DND-41 (cell line): ENCODE measurements at regions not wholly inside any gene's neighbourhood (a gene's known extent, or its start where the extent isn't known, plus 50 kb on each side); places are given as distances from the start of the nearest gene placed in this dataset.

Source experiments
- ATAC-seq: fragments of 200-7000 bp; cut with Tn5 transposase; 3 replicates; pipeline ENCODE4 v1.9.1; 2021; ENCODE audit warnings: low read depth; ENCODE audit not compliant: insufficient read depth
- DNase-seq: peaks from one replicate; pipeline ENCODE4 v3.0.0-alpha.2; 2020
- H2AFZ ChIP-seq: 2 replicates; pipeline ENCODE4 v1.6.0; 2012; ENCODE audit warnings: low read depth, low read length
- H3K27ac ChIP-seq: 2 replicates; pipeline ENCODE4 v1.5.1; 2012; ENCODE audit warnings: low read length, inconsistent platforms
- H3K27me3 ChIP-seq: fragments of 200-600 bp; sonication (generic); 2 replicates; pipeline ENCODE4 v1.6.0; 2012; ENCODE audit warnings: low read length, mild to moderate bottlenecking, inconsistent platforms; ENCODE audit not compliant: insufficient read depth, poor library complexity
- H3K36me3 ChIP-seq: 2 replicates; pipeline ENCODE4 v1.5.1; 2012; ENCODE audit warnings: low read length, inconsistent platforms; ENCODE audit not compliant: insufficient read depth
- H3K4me1 ChIP-seq: 2 replicates; pipeline ENCODE4 v1.5.1; 2012; ENCODE audit warnings: mild to moderate bottlenecking, low read length; ENCODE audit not compliant: insufficient read depth
- H3K4me2 ChIP-seq: 2 replicates; pipeline ENCODE4 v1.6.0; 2012; ENCODE audit warnings: mild to moderate bottlenecking, moderate library complexity, low read length, inconsistent platforms; ENCODE audit not compliant: insufficient read depth
- H3K4me3 ChIP-seq, 2 experiments: fragments of 200-600 bp in 1 of 2; shearing (Covaris generic) in 1 of 2; 2 replicates each; pipeline ENCODE4 v1.5.1; 2012 to 2016; ENCODE audit warnings: inconsistent platforms in 2 of 2, low read length in 2 of 2, mild to moderate bottlenecking in 2 of 2, low read depth in 1 of 2, moderate library complexity in 1 of 2
- H3K79me2 ChIP-seq: 2 replicates; pipeline ENCODE4 v1.6.0; 2012; ENCODE audit warnings: low read length, inconsistent platforms; ENCODE audit not compliant: insufficient read depth
- H3K9ac ChIP-seq: 2 replicates; pipeline ENCODE4 v1.6.0; 2012; ENCODE audit warnings: low read depth, mild to moderate bottlenecking, inconsistent platforms, low read length, moderate library complexity
- H3K9me3 ChIP-seq: 2 replicates; pipeline ENCODE4 v1.5.1; 2012; ENCODE audit warnings: low read length, moderate library complexity, mild to moderate bottlenecking, inconsistent platforms; ENCODE audit not compliant: insufficient read depth, severe bottlenecking
- H4K20me1 ChIP-seq: 2 replicates; pipeline ENCODE4 v1.6.0; 2012; ENCODE audit warnings: low read length; ENCODE audit not compliant: insufficient read depth
- EZH2 ChIP-seq: IDR thresholded peaks from 3 replicates; pipeline ENCODE4 v1.6.1; 2012; ENCODE audit warnings: borderline replicate concordance, low read depth, mild to moderate bottlenecking, moderate library complexity, low read length, inconsistent platforms; ENCODE audit not compliant: severe bottlenecking
- TF ChIP-seq, protein P1 (sequence below): IDR thresholded peaks from 2 replicates; pipeline ENCODE4 v1.5.1; 2012; ENCODE audit warnings: borderline replicate concordance, low read length, moderate library complexity, mild to moderate bottlenecking; ENCODE audit not compliant: poor library complexity, severe bottlenecking; ENCODE audit errors: extremely low read depth

DNA sequence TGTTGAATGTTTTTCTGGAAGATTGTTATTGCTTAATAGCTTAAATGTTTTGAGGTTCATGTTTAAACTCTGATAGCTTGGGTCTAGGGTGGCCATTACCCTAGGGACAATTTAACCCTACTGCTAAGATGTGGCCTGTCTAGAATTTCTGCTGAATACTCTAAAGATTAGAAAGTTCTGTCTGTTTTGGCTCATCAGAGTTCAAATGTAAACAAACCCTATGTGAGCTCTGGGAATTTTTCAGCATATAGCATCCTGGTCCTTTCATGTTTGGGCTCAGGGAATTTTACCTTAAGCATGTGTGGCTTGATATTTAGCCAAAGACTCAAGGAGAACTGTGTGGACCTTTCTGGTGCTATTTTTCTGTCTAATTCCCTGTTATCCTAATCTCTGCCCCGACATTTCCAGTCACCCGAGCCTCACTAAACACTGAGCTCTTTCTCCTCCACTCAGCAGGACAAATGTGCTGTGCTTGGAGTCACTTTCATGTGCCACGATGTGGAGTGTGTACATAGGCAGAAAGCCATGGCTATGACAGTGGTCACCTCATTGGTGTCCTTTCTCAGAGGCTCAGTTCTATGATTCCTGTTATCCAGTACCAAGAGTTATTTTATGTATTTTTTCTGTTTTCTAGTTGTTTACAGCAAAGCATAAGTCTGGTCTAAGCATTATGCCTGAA lies 492.5 kb upstream of the SPHKAP start:
- H3K27me3 ChIP-seq = no peaks in the 10 kb centered on the region
- no peak overlapping the region for H3K9ac ChIP-seq
- H3K4me2 ChIP-seq = no peak overlapping the region
- no peak for ATAC-seq
- no peak overlapping the region for H3K27ac ChIP-seq
- H2AFZ ChIP-seq = no peak overlapping the region
- H3K79me2 ChIP-seq = no peaks in the 10 kb centered on the region
- DNase-seq = no peak
- TF ChIP-seq, protein P1, sequence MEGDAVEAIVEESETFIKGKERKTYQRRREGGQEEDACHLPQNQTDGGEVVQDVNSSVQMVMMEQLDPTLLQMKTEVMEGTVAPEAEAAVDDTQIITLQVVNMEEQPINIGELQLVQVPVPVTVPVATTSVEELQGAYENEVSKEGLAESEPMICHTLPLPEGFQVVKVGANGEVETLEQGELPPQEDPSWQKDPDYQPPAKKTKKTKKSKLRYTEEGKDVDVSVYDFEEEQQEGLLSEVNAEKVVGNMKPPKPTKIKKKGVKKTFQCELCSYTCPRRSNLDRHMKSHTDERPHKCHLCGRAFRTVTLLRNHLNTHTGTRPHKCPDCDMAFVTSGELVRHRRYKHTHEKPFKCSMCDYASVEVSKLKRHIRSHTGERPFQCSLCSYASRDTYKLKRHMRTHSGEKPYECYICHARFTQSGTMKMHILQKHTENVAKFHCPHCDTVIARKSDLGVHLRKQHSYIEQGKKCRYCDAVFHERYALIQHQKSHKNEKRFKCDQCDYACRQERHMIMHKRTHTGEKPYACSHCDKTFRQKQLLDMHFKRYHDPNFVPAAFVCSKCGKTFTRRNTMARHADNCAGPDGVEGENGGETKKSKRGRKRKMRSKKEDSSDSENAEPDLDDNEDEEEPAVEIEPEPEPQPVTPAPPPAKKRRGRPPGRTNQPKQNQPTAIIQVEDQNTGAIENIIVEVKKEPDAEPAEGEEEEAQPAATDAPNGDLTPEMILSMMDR = no peak
- TF ChIP-seq EZH2 = no peak
- H3K4me3 ChIP-seq = no peak overlapping the region
- H4K20me1 ChIP-seq = no peaks in the 10 kb centered on the region
- no peaks in the 10 kb centered on the region for H3K4me1 ChIP-seq
- no peaks in the 10 kb centered on the region for H3K9me3 ChIP-seq
- no peaks in the 10 kb centered on the region for H3K36me3 ChIP-seq

DNA sequence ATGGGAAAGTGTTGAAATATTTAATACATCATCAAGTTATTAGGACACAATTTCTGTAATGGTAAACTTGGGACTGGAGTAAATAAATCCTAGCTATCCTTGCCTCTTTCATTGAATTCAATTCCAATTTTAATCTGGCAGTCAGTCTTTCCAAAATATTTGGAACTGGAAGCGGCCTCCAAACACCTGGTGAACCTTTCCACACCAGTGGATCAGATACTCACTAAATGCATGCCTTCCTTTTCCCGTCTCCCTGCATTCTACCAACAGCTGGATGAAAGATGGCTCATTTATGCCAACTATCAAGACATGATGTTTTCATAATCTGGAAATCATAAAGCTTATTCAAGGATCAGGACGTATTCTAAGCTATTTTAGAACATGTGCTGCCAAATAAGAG lies 488.2 kb upstream of the SPHKAP start:
- H3K4me3 ChIP-seq = no peak overlapping the region
- no peak overlapping the region for H2AFZ ChIP-seq
- H3K9ac ChIP-seq = no peak overlapping the region
- ATAC-seq (no peak), DNase-seq (no peak)
- H3K27me3 ChIP-seq = no peaks in the 10 kb centered on the region
- no peak overlapping the region for H3K4me2 ChIP-seq
- H3K27ac ChIP-seq = no peak overlapping the region
- TF ChIP-seq, protein P1 = no peak
- TF ChIP-seq EZH2 = no peak
- H3K79me2 ChIP-seq = no peaks in the 10 kb centered on the region
- H3K4me1 ChIP-seq = no peaks in the 10 kb centered on the region
- no peaks in the 10 kb centered on the region for H3K36me3 ChIP-seq
- no peaks in the 10 kb centered on the region for H4K20me1 ChIP-seq
- H3K9me3 ChIP-seq = no peaks in the 10 kb centered on the region

DNA sequence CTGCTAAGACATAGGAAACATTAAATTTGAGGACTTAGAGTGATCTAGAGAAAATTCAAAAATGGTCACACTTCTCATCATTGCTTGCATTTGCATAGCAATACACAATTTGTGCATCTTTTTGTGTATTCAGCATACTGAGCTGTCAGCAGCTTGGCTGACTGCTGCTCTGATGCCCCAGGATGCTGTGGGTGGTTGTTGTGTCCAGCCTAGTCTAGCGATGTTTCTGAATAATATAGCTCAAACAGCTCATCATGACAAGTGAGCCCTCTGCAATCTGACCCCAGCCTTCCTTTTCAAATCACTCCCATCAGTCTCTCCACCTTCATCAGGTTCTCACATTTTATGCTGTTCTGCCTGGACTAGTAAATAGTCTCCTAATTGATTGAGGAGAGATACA lies 483.7 kb upstream of the SPHKAP start:
- H3K9me3 ChIP-seq = no peaks in the 10 kb centered on the region
- no peak for ATAC-seq
- DNase-seq = no peak

More for the DNA sequence above, 483.7 kb upstream of the SPHKAP start:
- H3K36me3 ChIP-seq = no peaks in the 10 kb centered on the region
- no peak overlapping the region for H3K4me2 ChIP-seq
- TF ChIP-seq, protein P1 = no peak
- TF ChIP-seq EZH2 = no peak
- H3K27me3 ChIP-seq = no peaks in the 10 kb centered on the region
- H3K79me2 ChIP-seq = no peaks in the 10 kb centered on the region
- no peaks in the 10 kb centered on the region for H3K4me1 ChIP-seq
- H3K27ac ChIP-seq = no peak overlapping the region
- no peak overlapping the region for H3K9ac ChIP-seq
- H4K20me1 ChIP-seq = no peaks in the 10 kb centered on the region
- H2AFZ ChIP-seq = no peak overlapping the region
- H3K4me3 ChIP-seq = no peak overlapping the region
